Caco-2 (cell line): ENCODE measurements at regions not wholly inside any gene's neighbourhood (a gene's known extent, or its start where the extent isn't known, plus 50 kb on each side); places are given as distances from the start of the nearest gene placed in this dataset.

Experiments
- BruUV-seq: library from RNA; stranded (reverse); fragments of 400-500 nt; replicated peaks from 2 replicates; lab custom pipeline; 2021; lab: Mats Ljungman, UMichigan
- CTCF ChIA-PET: fragments of 300-600 bp; sonication (Branson Sonifier 250); formaldehyde crosslinking; loops from one replicate; lab custom pipeline; 2022; ENCODE audit warnings: antibody characterized with exemption; lab: Charles Lee
- POLR2A ChIA-PET: fragments of 300-600 bp; sonication (Branson Sonifier 250); formaldehyde crosslinking; loops from one replicate; lab custom pipeline; 2022; ENCODE audit warnings: antibody characterized with exemption; lab: Charles Lee
- DNase-seq, 2 experiments: peaks; one replicate each; pipeline versions ENCODE4 v3.0.0 to v3.0.0-alpha.2; 2020 to 2022
- H3K27me3 ChIP-seq: replicated peaks from 2 replicates; pipeline ENCODE4 v1.6.0; 2011; ENCODE audit warnings: low read length; ENCODE audit not compliant: control insufficient read depth, insufficient read depth
- H3K36me3 ChIP-seq: 2 replicates; pipeline ENCODE4 v1.5.1; 2011; ENCODE audit warnings: low read length; ENCODE audit not compliant: control insufficient read depth, insufficient read depth
- H3K4me1 ChIP-seq: fragments of 250-450 bp; sonication (Bioruptor Pico); 2 replicates; pipeline ENCODE4 v1.5.1; 2020; ENCODE audit warnings: mild to moderate bottlenecking
- H3K4me3 ChIP-seq: 2 replicates; pipeline ENCODE4 v1.5.1; 2011; ENCODE audit warnings: low read depth, mild to moderate bottlenecking, control low read depth, low read length
- H3K9me3 ChIP-seq: fragments of 250-450 bp; sonication (Bioruptor Pico); 2 replicates; pipeline ENCODE4 v1.5.1; 2020; ENCODE audit warnings: mild to moderate bottlenecking, moderate library complexity
- H3K27ac Mint-ChIP-seq: one replicate; pipeline ENCODE4 v1.8.0; 2022; ENCODE audit warnings: mixed read lengths; ENCODE audit not compliant: unreplicated experiment
- H3K27me3 Mint-ChIP-seq: one replicate; pipeline ENCODE4 v1.8.0; 2022; ENCODE audit warnings: mixed read lengths; ENCODE audit not compliant: insufficient read depth, unreplicated experiment
- H3K36me3 Mint-ChIP-seq: one replicate; pipeline ENCODE4 v1.8.0; 2022; ENCODE audit warnings: mild to moderate bottlenecking, mixed read lengths; ENCODE audit not compliant: insufficient read depth, unreplicated experiment
- H3K4me1 Mint-ChIP-seq: one replicate; pipeline ENCODE4 v1.8.0; 2022; ENCODE audit warnings: low read depth, mixed read lengths; ENCODE audit not compliant: unreplicated experiment
- H3K4me3 Mint-ChIP-seq: one replicate; pipeline ENCODE4 v1.8.0; 2022; ENCODE audit warnings: mild to moderate bottlenecking, moderate library complexity, mixed read lengths; ENCODE audit not compliant: unreplicated experiment
- H3K9me3 Mint-ChIP-seq: one replicate; pipeline ENCODE4 v1.8.0; 2022; ENCODE audit warnings: mixed read lengths; ENCODE audit not compliant: unreplicated experiment
- CTCF ChIP-seq, 2 experiments: fragments of 200-600 bp in 1 of 2; IDR thresholded peaks; 1 replicate in 1 of 2; 2 replicates in 1 of 2; pipeline versions ENCODE4 v1.5.1 to v1.8.0; 2011 to 2022; ENCODE audit warnings: antibody characterized with exemption in 1 of 2, control low read depth in 1 of 2, inconsistent platforms in 1 of 2, low read depth in 1 of 2, low read length in 1 of 2, mild to moderate bottlenecking in 1 of 2, moderate library complexity in 1 of 2; ENCODE audit not compliant: insufficient read depth in 1 of 2, severe bottlenecking in 1 of 2, unreplicated experiment in 1 of 2
- intact Hi-C: fragments of 100-400 bp; cut with micrococcal nuclease; formaldehyde crosslinking; loops from one replicate; pipeline ENCODE4 v1.10.0; 2022; ENCODE audit not compliant: unreplicated experiment

- Histone ChIP-seq H3K4me3 (no peak overlapping the region), H3K27me3 (peaks cover 2% of the 10 kb centered on the region), H3K9me3 (no peaks in the 10 kb centered on the region), H3K4me1 (peaks cover under 1% of the 10 kb centered on the region; the same call in 1 of the 2 replicates), H3K36me3 (no peaks in the 10 kb centered on the region)
- Mint-ChIP-seq H3K4me3 (no peak overlapping the region), H3K27me3 (peaks cover 10% of the 10 kb centered on the region), H3K9me3 (no peaks in the 10 kb centered on the region), H3K27ac (no peak overlapping the region), H3K4me1 (no peaks in the 10 kb centered on the region), H3K36me3 (no peaks in the 10 kb centered on the region)
- ChIA-PET CTCF (no interaction called here), POLR2A (no interaction called here)
- no peak for DNase-seq
- intact Hi-C loops, result no loop called here
- no TSS peak for BruUV-seq
- no peak for TF ChIP-seq CTCF (IDR thresholded peaks at IDR 0.05; ENCODE audit: insufficient read depth in 1 of 2, low read depth in 1 of 2, low read length in 1 of 2, severe bottlenecking in 1 of 2, unreplicated experiment in 1 of 2)
Measured at GRCh38 chr11:33579101-33579500, 121.5 kb downstream of the C11orf91 start.

GRCh38 chr11:33577204-33577603 lies 123.4 kb downstream of the C11orf91 start:
- no peak for TF ChIP-seq CTCF (IDR thresholded peaks at IDR 0.05; ENCODE audit: insufficient read depth in 1 of 2, low read depth in 1 of 2, low read length in 1 of 2, severe bottlenecking in 1 of 2, unreplicated experiment in 1 of 2)
- Histone ChIP-seq H3K4me1 (no peaks in the 10 kb centered on the region), H3K27me3 (peaks cover 2% of the 10 kb centered on the region), H3K9me3 (0 out of 2 replicates have a peak, but pooled peaks cover 6% of the 10 kb centered on the region), H3K4me3 (no peak overlapping the region), H3K36me3 (no peaks in the 10 kb centered on the region)
- POLR2A ChIA-PET, result no interaction called here
- Mint-ChIP-seq H3K36me3 (no peaks in the 10 kb centered on the region), H3K9me3 (no peaks in the 10 kb centered on the region), H3K27ac (no peak overlapping the region), H3K4me3 (no peak overlapping the region), H3K4me1 (no peaks in the 10 kb centered on the region), H3K27me3 (peaks cover 10% of the 10 kb centered on the region)
- CTCF ChIA-PET, result no interaction called here
- BruUV-seq, result no TSS peak
- intact Hi-C loops, result no loop called here
- DNase-seq, result no peak

- Mint-ChIP-seq H3K27ac (no peak overlapping the region), H3K9me3 (no peaks in the 10 kb centered on the region), H3K27me3 (peaks cover 10% of the 10 kb centered on the region), H3K4me3 (no peak overlapping the region), H3K36me3 (no peaks in the 10 kb centered on the region), H3K4me1 (no peaks in the 10 kb centered on the region)
- ChIA-PET CTCF (no interaction called here), POLR2A (no interaction called here)
- no peaks in the 10 kb centered on the region for H3K4me1 ChIP-seq
- no TSS peak for BruUV-seq
- DNase-seq, result no peak
- no peaks in the 10 kb centered on the region for H3K36me3 ChIP-seq
- 0 out of 2 replicates have a peak, but pooled peaks cover 6% of the 10 kb centered on the region for H3K9me3 ChIP-seq
- H3K27me3 ChIP-seq, result peaks cover 2% of the 10 kb centered on the region
- intact Hi-C loops, result no loop called here
- no peak overlapping the region for H3K4me3 ChIP-seq
- no peak for TF ChIP-seq CTCF (IDR thresholded peaks at IDR 0.05; ENCODE audit: insufficient read depth in 1 of 2, low read depth in 1 of 2, low read length in 1 of 2, severe bottlenecking in 1 of 2, unreplicated experiment in 1 of 2)
Measured at GRCh38 chr11:33575311-33575710, 125.3 kb downstream of the C11orf91 start.
